DND-41 (cell line): ENCODE measurements at regions not wholly inside any gene's neighbourhood (a gene's known extent, or its start where the extent isn't known, plus 50 kb on each side); places are given as distances from the start of the nearest gene placed in this dataset.

Source experiments
- ATAC-seq: fragments of 200-7000 bp; cut with Tn5 transposase; 3 replicates; pipeline ENCODE4 v1.9.1; 2021; ENCODE audit warnings: low read depth; ENCODE audit not compliant: insufficient read depth
- DNase-seq: peaks from one replicate; pipeline ENCODE4 v3.0.0-alpha.2; 2020
- H2AFZ ChIP-seq: 2 replicates; pipeline ENCODE4 v1.6.0; 2012; ENCODE audit warnings: low read depth, low read length
- H3K27ac ChIP-seq: 2 replicates; pipeline ENCODE4 v1.5.1; 2012; ENCODE audit warnings: low read length, inconsistent platforms
- H3K27me3 ChIP-seq: fragments of 200-600 bp; sonication (generic); 2 replicates; pipeline ENCODE4 v1.6.0; 2012; ENCODE audit warnings: low read length, mild to moderate bottlenecking, inconsistent platforms; ENCODE audit not compliant: insufficient read depth, poor library complexity
- H3K36me3 ChIP-seq: 2 replicates; pipeline ENCODE4 v1.5.1; 2012; ENCODE audit warnings: low read length, inconsistent platforms; ENCODE audit not compliant: insufficient read depth
- H3K4me1 ChIP-seq: 2 replicates; pipeline ENCODE4 v1.5.1; 2012; ENCODE audit warnings: mild to moderate bottlenecking, low read length; ENCODE audit not compliant: insufficient read depth
- H3K4me2 ChIP-seq: 2 replicates; pipeline ENCODE4 v1.6.0; 2012; ENCODE audit warnings: mild to moderate bottlenecking, moderate library complexity, low read length, inconsistent platforms; ENCODE audit not compliant: insufficient read depth
- H3K4me3 ChIP-seq, 2 experiments: fragments of 200-600 bp in 1 of 2; shearing (Covaris generic) in 1 of 2; 2 replicates each; pipeline ENCODE4 v1.5.1; 2012 to 2016; ENCODE audit warnings: inconsistent platforms in 2 of 2, low read length in 2 of 2, mild to moderate bottlenecking in 2 of 2, low read depth in 1 of 2, moderate library complexity in 1 of 2
- H3K79me2 ChIP-seq: 2 replicates; pipeline ENCODE4 v1.6.0; 2012; ENCODE audit warnings: low read length, inconsistent platforms; ENCODE audit not compliant: insufficient read depth
- H3K9ac ChIP-seq: 2 replicates; pipeline ENCODE4 v1.6.0; 2012; ENCODE audit warnings: low read depth, mild to moderate bottlenecking, inconsistent platforms, low read length, moderate library complexity
- H3K9me3 ChIP-seq: 2 replicates; pipeline ENCODE4 v1.5.1; 2012; ENCODE audit warnings: low read length, moderate library complexity, mild to moderate bottlenecking, inconsistent platforms; ENCODE audit not compliant: insufficient read depth, severe bottlenecking
- H4K20me1 ChIP-seq: 2 replicates; pipeline ENCODE4 v1.6.0; 2012; ENCODE audit warnings: low read length; ENCODE audit not compliant: insufficient read depth
- CTCF ChIP-seq: IDR thresholded peaks from 2 replicates; pipeline ENCODE4 v1.5.1; 2012; ENCODE audit warnings: borderline replicate concordance, low read length, moderate library complexity, mild to moderate bottlenecking; ENCODE audit not compliant: poor library complexity, severe bottlenecking; ENCODE audit errors: extremely low read depth
- EZH2 ChIP-seq: IDR thresholded peaks from 3 replicates; pipeline ENCODE4 v1.6.1; 2012; ENCODE audit warnings: borderline replicate concordance, low read depth, mild to moderate bottlenecking, moderate library complexity, low read length, inconsistent platforms; ENCODE audit not compliant: severe bottlenecking

- H3K36me3 ChIP-seq = no peaks in the 10 kb centered on the region
- H3K9ac ChIP-seq = no peak overlapping the region
- no peaks in the 10 kb centered on the region for H3K4me1 ChIP-seq
- no peaks in the 10 kb centered on the region for H3K9me3 ChIP-seq
- TF ChIP-seq EZH2 (no peak), CTCF (no peak)
- no peaks in the 10 kb centered on the region for H3K27me3 ChIP-seq
- H3K79me2 ChIP-seq = no peaks in the 10 kb centered on the region
- ATAC-seq = no peak
- H4K20me1 ChIP-seq = no peaks in the 10 kb centered on the region
- no peak overlapping the region for H3K27ac ChIP-seq
- no peak overlapping the region for H3K4me3 ChIP-seq
- H3K4me2 ChIP-seq = no peak overlapping the region
- no peak overlapping the region for H2AFZ ChIP-seq
- DNase-seq = no peak
Observed at GRCh38 chr9:26145938-26146337, 467.7 kb upstream of the TUSC1 start.

GRCh38 chr9:26142631-26143030 is 464.4 kb upstream of the TUSC1 start:
- no peaks in the 10 kb centered on the region for H3K4me1 ChIP-seq
- DNase-seq = no peak
- no peaks in the 10 kb centered on the region for H3K27me3 ChIP-seq
- ATAC-seq = no peak
- H3K79me2 ChIP-seq = no peaks in the 10 kb centered on the region
- no peak overlapping the region for H3K4me2 ChIP-seq
- H3K9me3 ChIP-seq = no peaks in the 10 kb centered on the region
- H3K4me3 ChIP-seq = no peak overlapping the region
- no peak overlapping the region for H3K9ac ChIP-seq
- H3K27ac ChIP-seq = no peak overlapping the region
- TF ChIP-seq EZH2 (no peak), CTCF (no peak)
- no peak overlapping the region for H2AFZ ChIP-seq
- H3K36me3 ChIP-seq = no peaks in the 10 kb centered on the region
- H4K20me1 ChIP-seq = no peaks in the 10 kb centered on the region

GRCh38 chr9:26142201-26142600 is 464.0 kb upstream of the TUSC1 start:
- Histone ChIP-seq H3K27me3 (no peaks in the 10 kb centered on the region), H3K4me3 (no peak overlapping the region)

More at GRCh38 chr9:26142201-26142600, 464.0 kb upstream of the TUSC1 start:
- Histone ChIP-seq H3K79me2 (no peaks in the 10 kb centered on the region), H3K4me1 (no peaks in the 10 kb centered on the region), H3K9ac (no peak overlapping the region), H3K9me3 (no peaks in the 10 kb centered on the region), H2AFZ (no peak overlapping the region), H3K4me2 (no peak overlapping the region), H3K36me3 (no peaks in the 10 kb centered on the region), H4K20me1 (no peaks in the 10 kb centered on the region), H3K27ac (no peak overlapping the region)
- no peak for TF ChIP-seq EZH2
- TF ChIP-seq CTCF = no peak
- DNase-seq (no peak), ATAC-seq (no peak)
